Skeletal muscle cell (primary cell): ENCODE measurements at regions not wholly inside any gene's neighbourhood (a gene's known extent, or its start where the extent isn't known, plus 50 kb on each side); places are given as distances from the start of the nearest gene placed in this dataset.
"Not testable (repeated sequence)": the region's sequence is repeated elsewhere in the genome, so short reads cannot be mapped to it uniquely, and the experiment has no call there.

ENCODE experiments used
- DNase-seq: peaks from one replicate; pipeline ENCODE4 v3.0.0-alpha.2; 2010; ENCODE audit warnings: low read depth
- H3K4me3 ChIP-seq: 2 replicates; pipeline ENCODE4 v1.5.1; 2011; ENCODE audit warnings: low read depth, mild to moderate bottlenecking, control low read depth, low read length, moderate library complexity

DNA sequence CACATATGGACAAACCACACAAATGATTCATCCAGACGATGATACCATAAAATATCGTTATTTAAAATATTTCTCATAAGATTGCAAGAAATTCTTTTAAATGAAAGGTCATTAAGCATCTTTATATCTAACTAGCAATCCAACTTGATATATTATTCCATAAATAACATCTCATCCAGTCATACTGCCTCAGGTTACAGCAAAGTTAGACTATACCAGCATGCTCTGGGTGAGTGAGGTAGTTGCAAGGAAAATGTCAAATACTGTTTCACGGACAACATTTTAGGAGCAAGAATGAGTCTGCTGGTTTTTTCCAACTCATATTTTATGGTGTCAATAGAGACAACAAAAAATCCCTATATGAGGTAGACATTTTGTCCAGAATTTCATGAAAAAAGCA is 200.9 kb upstream of the TRPM3 start:
- no peak overlapping the region for H3K4me3 ChIP-seq
- DNase-seq = no peak

DNA sequence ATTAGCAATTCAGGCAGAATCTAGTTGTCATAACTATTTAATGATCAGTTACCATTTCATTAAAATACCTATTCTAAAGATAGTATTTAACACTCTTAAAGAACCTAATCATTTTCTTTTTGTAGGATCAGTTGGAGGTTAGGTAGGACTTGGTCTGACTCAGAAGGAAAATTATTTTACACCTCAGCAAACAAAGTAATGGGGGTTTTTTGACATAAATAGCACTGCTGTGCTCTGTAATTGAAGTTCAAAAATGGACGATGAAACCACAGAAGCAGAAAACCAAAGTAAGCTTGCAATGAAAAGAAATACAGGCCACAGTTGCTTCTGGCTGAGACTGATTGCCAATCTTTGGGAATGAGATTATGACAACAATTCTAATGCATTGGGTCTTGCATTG is 187.0 kb upstream of the TRPM3 start:
- DNase-seq = no peak

DNA sequence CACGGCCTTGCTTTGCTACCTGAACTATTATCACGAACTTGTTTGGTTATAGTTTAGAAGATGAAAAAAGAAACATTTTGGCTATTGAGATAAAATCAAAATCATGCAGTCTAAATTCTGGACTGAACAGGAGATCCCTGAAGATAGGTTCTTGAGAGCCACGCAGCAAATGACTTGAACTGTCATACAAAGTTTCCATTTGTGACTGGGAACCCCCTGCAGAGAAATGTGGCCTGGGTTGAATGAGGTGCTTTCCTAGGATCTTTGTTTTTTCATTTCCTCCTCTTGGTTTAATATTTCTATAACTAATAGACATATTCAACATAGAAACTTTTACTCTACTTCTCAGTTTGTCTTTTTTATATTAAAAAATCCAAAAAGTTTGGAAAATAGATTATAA is 184.7 kb upstream of the TRPM3 start:
- DNase-seq = no peak

More for the DNA sequence above, 187.0 kb upstream of the TRPM3 start:
- no peak overlapping the region for H3K4me3 ChIP-seq

GRCh38 chr9:71303351-71303750 is 181.9 kb upstream of the TRPM3 start:
- peak; percentile 14 for DNase-seq
- H3K4me3 ChIP-seq = no peak overlapping the region

More for the DNA sequence above, 184.7 kb upstream of the TRPM3 start:
- H3K4me3 ChIP-seq = no peak overlapping the region

DNA sequence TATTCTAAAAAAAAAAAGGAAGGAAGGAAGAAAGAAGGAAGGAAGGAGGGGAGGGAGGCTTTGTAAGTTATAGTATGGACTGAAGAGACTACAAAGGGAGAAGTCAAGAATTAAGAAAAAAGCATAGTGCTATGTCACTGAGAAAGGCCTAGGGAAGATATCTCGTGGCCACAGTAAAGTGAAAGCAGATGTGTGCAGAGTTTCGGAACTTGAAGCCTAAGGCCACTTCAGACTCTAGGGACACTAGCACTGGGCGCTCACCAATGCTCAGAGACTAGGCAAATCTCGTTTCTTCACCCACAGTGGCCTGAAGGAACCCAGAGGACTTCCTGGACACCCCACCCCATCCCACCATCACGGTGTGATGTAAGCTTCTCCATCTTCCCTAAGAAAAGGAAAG is 181.4 kb upstream of the TRPM3 start:
- H3K4me3 ChIP-seq = no peak overlapping the region
- DNase-seq = no peak

DNA sequence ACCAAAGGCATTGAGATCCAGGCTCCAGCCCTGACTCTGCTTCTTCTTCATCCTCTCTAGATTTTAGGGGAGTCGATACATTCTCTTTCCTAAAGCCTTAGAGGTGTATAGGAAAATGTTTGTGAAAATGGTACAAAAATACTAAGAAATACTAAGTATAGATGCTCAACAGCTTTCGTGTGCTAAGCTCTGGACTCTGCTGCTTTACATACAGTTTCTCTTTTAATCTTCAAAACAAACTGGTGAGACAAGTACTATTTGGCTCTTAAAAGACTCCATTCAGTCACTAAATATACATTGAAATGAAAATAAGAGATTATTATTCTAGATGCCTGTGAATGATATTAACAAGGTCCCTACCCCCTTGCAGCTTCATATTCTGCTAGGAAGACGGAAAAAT is 174.5 kb upstream of the TRPM3 start:
- DNase-seq = no peak
- no peak overlapping the region for H3K4me3 ChIP-seq

DNA sequence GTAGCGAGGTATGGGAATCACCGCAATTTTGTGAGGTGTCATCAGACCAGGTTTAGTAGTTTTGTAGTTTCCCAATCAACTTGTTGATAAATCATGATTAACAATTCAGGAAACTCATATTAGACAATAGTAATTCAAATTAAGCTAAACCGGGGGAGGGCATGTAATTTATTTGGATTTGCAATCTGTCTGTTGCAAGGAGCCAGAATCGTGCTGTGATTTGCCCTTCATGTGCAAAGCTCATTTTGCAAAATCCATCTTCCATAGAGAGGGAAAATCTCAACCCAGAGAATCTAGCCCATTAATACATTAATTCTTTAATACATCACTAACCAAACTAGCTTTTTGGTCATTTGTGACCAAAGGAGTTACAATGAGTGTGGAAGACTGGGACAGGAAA is 164.7 kb upstream of the TRPM3 start:
- no peak for DNase-seq
- H3K4me3 ChIP-seq = no peak overlapping the region

DNA sequence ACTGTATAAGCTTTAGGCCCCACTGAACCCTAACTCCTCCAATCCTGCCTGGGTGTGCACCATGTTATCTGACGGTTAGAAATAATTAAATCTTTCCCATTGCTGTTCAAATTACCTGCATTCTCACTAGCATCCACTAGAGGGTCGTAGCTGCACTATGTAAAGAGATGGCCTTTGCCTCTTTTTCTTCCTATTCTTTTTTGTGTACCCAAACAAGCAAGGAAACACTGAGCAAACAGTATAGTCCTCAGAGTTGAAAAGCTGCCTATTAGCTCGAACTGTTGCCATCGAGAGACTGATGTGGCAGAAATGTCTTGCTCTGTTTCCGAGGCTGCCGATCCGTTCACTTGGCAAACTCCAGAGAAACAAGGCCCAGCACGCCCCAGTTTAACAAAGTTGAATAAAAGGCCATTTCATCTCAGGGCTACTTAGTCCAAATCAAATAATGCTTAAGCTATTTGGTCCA is 163.8 kb upstream of the TRPM3 start:
- no peak overlapping the region for H3K4me3 ChIP-seq

DNA sequence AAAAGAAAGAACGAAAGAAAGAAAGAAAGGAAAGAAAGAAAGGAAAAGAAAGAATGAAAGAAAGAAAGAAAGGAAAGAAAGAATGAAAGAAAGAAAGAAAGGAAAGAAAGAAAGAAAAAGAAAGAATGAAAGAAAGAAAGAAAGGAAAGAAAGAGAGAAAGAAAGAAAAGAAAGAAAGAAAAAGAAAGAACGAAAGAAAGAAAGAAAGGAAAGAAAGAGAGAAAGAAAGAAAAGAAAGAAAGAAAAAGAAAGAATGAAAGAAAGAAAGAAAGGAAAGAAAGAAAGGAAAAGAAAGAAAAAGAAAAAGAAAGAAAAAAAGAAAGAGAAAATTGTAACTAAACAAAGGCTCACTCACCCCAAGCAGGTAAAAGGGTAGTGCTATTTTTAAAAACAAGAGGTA is 160.7 kb upstream of the TRPM3 start:
- not testable (repeated sequence) for H3K4me3 ChIP-seq, DNase-seq

More for the DNA sequence above, 163.8 kb upstream of the TRPM3 start:
- peak; percentile 1 for DNase-seq

DNA sequence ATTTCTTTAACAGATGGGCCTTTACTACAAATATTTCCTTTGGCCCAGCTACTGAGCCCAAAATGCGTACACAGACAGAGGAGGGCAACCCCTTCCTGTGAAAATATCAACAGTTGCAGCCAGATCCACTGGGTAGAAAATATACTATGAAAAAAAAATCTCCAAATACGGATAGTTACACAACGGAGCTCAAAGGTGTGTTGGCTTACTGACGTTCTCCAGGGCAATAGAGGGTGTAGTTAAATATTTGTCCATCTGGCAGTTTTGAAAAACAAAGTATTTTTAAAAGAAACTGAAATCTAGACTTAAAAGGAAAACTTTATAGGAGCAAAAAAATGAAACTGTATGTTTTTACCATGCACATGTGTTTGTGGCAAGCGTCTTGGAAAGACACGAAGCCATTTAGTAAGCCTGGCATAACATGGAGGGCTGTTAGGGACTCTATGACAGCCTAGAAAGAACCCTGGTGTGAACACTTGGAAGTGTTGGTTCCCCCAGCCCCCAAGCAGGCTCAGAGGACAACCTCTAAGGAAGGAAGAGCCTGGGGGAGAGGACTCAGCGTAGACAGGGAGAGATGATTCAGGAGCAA is 157.8 kb upstream of the TRPM3 start:
- no peak overlapping the region for H3K4me3 ChIP-seq
- no peak for DNase-seq

- no peak for DNase-seq
- no peak overlapping the region for H3K4me3 ChIP-seq
Measured at GRCh38 chr9:71273613-71274012, 152.2 kb upstream of the TRPM3 start.

DNA sequence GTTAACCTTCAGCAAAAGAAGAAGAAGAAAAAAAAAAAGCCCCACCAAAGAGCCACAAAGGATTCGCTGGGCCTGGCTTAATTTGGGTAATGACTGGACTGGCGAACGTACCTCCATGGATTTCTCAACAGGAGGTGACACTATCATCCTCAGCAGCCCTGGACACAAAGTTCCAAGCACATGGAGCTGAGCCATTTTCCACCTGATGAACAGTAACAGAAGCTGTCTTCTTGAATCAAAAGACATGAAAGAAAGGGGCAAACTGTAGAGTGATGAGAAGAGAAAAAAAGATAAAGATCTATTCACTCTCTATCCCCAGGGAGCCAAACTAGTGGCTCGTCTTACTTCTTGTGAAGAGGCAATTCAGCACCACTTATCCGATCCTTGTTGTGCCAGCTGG is 150.2 kb upstream of the TRPM3 start:
- no peak for DNase-seq
- H3K4me3 ChIP-seq = no peak overlapping the region

DNA sequence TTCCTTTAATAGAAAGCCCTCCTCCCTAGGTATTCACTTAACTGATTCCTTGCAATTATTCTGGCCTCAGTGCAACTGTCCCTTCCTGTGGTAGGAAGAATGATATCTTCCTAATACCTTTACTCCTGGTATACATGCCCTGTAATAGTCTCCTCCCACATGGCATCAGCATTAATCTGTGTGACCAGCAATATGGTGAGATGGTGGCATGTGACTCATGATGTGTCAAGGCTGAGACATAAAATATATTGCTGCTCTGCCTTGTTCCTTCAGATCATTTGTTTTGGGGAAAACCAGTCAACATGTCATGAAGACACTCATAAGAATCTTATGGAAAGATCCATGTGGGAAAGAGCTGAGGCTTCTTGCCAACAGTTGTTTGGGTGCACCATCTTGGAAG is 149.1 kb upstream of the TRPM3 start:
- H3K4me3 ChIP-seq = no peak overlapping the region
- DNase-seq = no peak

DNA sequence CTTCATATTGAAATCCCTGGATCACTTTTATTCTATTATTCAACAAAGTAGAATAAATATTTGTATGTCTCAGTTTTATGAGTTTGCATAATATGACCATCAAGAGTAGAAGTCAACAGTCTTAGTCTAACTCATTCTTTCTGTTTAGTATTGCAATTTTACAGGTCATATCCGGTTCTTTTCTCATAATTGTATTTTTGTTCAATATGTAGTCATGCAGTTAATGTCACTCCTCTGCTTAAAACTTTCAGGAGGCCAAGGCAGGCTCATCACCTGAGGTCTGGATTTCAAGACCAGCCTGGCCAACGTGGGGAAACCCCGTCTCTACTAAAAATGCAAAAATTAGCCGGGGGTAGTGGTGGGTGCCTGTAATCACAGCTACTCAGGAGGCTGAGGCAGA is 148.4 kb upstream of the TRPM3 start:
- no peak for DNase-seq
- no peak overlapping the region for H3K4me3 ChIP-seq

- no peak for DNase-seq
- H3K4me3 ChIP-seq = no peak overlapping the region
Measured at GRCh38 chr9:71268871-71269635, 147.6 kb upstream of the TRPM3 start.

GRCh38 chr9:71263451-71263850 is 142.0 kb upstream of the TRPM3 start:
- no peak overlapping the region for H3K4me3 ChIP-seq
- DNase-seq = no peak

DNA sequence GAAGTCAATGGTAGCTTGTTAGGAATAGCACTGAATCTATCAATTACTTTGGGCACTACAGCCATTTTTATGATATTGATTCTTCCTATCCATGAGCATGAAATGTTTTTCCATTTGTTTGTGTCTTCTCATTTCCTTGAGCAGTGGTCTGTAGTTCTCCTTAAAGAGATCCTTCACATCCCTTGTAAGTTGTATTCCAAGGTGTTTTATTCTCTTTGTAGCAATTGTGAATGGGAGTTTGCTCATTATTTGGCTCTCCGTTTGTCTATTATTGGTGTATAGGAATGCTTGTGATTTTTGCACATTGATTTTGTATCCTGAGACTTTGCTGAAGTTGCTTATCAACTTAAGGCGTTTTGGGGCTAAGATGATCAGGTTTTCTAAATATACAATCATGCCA is 139.0 kb upstream of the TRPM3 start:
- not testable (repeated sequence) for DNase-seq, H3K4me3 ChIP-seq

- DNase-seq = no peak
Measured at GRCh38 chr9:71254592-71255277, 133.3 kb upstream of the TRPM3 start.

DNA sequence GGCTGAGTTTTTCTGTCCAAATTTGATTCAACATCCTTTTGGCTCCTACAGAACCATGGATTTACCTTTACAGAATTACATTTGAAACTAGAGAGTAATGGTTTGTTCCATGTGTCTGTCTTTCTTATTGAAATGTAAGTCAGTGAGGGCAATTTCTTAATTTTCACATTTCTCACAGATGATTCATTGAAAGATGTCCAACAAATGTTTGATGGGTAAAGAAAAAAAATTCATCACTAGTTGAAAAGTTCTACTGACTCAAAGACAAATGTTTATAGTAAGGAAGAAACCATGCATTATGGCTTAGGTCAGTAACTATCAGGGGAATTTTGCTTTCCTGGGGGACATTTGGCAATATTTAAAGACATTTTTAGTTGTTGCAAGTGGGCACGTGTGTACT is 131.6 kb upstream of the TRPM3 start:
- peak; percentile 5 for DNase-seq
- no peak overlapping the region for H3K4me3 ChIP-seq

More at GRCh38 chr9:71254592-71255277, 133.3 kb upstream of the TRPM3 start:
- H3K4me3 ChIP-seq = no peak overlapping the region

DNA sequence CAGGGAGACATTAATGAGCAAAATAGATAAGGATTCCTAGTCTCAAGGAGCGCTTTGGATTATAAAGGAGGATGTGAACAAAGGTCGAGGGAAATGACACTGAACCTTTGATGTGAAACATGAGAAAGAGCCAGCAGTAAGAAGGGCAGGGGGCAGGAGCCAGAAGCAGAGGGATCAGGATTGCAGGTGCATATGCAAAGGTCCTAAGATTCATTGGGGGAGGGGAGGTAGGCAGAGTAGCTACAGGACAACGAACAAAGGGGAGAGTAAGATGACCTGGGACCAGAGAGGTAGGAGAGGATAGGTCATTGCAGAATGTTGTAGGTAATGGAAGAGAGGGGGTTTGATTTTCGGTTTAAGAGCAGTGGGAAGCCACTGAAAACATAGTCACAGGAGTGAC is 129.2 kb upstream of the TRPM3 start:
- H3K4me3 ChIP-seq = no peak overlapping the region
- DNase-seq = no peak
